Vagina (tissue), 2 donors: ENCODE measurements at regions not wholly inside any gene's neighbourhood (a gene's known extent, or its start where the extent isn't known, plus 50 kb on each side); places are given as distances from the start of the nearest gene placed in this dataset.

Experiments used
- CTCF ChIP-seq, 3 experiments: fragments of 450-650 bp in 2 of 3; fragments of 200-600 bp in 1 of 3; sonication (generic) in 1 of 3; IDR thresholded peaks; one replicate each; pipeline ENCODE4 v1.5.1; 2017 to 2019; ENCODE audit warnings: antibody characterized with exemption in 3 of 3, mild to moderate bottlenecking in 2 of 3, moderate library complexity in 2 of 3
- POLR2AphosphoS5 ChIP-seq, 2 donors: sonication (generic); formaldehyde crosslinking; IDR thresholded peaks; one replicate each; pipeline ENCODE4 v1.9.0; 2017; ENCODE audit warnings: antibody characterized with exemption in 2 of 2, mild to moderate bottlenecking in 2 of 2, low read depth in 1 of 2; ENCODE audit not compliant: insufficient read depth in 1 of 2

- TF ChIP-seq CTCF (IDR thresholded peaks at IDR 0.05) (no peak), POLR2AphosphoS5 (IDR thresholded peaks at IDR 0.05; ENCODE audit: insufficient read depth in 1 of 2, low read depth in 1 of 2) (no peak)
Measured at GRCh38 chr18:44175891-44176290, 504.8 kb upstream of the SETBP1 start.
